ENCODE measurements at regions not wholly inside any gene's neighbourhood (a gene's known extent, or its start where the extent isn't known, plus 50 kb on each side); places are given as distances from the start of the nearest gene placed in this dataset.

DNA sequence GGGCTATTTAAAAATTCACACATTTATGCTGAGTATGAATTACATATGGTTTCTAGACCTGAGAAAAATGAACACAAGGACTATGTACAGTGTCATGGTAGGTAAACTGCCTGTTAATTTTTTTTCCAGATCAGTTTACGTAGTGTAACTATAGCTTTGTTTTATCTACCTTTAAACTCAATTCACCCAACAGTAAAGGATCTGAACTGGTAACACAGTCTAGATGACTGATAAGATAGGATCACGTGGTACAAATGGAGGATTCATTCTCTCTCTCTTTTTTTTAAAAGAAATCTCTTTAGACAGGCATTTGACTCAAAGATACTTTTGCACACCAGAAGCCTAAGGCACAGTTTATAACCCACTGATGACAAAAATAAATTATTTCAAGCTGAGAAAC, 130.8 kb upstream of the ATP2B1 start:
- H3K4me3 ChIP-seq (ENCODE audit: low read depth, low read length) = no peak overlapping the region
- TF ChIP-seq, protein P1, sequence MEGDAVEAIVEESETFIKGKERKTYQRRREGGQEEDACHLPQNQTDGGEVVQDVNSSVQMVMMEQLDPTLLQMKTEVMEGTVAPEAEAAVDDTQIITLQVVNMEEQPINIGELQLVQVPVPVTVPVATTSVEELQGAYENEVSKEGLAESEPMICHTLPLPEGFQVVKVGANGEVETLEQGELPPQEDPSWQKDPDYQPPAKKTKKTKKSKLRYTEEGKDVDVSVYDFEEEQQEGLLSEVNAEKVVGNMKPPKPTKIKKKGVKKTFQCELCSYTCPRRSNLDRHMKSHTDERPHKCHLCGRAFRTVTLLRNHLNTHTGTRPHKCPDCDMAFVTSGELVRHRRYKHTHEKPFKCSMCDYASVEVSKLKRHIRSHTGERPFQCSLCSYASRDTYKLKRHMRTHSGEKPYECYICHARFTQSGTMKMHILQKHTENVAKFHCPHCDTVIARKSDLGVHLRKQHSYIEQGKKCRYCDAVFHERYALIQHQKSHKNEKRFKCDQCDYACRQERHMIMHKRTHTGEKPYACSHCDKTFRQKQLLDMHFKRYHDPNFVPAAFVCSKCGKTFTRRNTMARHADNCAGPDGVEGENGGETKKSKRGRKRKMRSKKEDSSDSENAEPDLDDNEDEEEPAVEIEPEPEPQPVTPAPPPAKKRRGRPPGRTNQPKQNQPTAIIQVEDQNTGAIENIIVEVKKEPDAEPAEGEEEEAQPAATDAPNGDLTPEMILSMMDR (IDR thresholded peaks at IDR 0.05; ENCODE audit: low read depth, low read length, missing control alignments) = no peak
- DNase-seq (ENCODE audit: low read depth) = no peak
- in situ Hi-C loops (cut with HindIII; ENCODE audit: low sequenced_read_pairs) = no loop called here

DNA sequence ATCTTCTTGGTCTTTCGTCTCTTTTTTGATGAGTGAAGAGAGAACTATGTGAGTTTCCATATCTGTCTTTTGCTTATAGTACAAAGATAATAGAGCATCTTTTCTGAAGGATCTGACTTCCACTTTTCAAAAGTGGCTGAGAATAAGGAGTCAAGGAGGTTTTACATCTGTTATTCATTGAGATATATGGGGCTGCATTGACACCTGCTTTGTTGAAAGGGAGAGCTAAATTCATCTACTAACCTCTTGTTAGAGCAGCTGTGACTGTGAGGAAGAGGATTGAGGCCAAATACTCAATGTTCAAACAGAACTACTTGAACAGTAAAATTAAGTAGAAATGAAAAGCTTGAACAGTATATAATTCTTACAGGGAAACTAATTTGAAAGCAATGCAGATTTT, 130.2 kb upstream of the ATP2B1 start:
- no peak for DNase-seq (ENCODE audit: low read depth)
- no peak overlapping the region for H3K4me3 ChIP-seq (ENCODE audit: low read depth, low read length)
- in situ Hi-C loops (cut with HindIII; ENCODE audit: low sequenced_read_pairs) = no loop called here
- TF ChIP-seq, protein P1 (IDR thresholded peaks at IDR 0.05; ENCODE audit: low read depth, low read length, missing control alignments) = no peak

DNA sequence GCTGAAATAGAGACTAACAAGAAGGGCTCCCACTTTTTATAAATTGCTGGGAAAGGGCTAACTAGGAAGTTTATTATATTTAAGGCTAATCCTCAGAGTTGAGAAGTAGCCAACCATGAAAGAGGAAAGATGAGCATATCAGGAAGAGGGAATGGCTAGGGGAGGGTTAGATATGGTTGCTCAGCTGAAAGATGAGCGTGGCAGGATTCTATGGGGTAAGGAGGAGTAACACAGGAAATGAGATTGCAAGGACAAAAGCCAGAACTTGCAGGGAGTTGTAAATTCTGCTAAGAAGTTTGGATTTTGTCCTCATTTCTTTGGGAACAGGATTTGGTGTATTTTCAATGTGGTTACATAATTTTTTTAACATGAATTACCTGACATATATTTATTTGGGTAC, 127.4 kb upstream of the ATP2B1 start:
- no peak for DNase-seq (ENCODE audit: low read depth)

DNA sequence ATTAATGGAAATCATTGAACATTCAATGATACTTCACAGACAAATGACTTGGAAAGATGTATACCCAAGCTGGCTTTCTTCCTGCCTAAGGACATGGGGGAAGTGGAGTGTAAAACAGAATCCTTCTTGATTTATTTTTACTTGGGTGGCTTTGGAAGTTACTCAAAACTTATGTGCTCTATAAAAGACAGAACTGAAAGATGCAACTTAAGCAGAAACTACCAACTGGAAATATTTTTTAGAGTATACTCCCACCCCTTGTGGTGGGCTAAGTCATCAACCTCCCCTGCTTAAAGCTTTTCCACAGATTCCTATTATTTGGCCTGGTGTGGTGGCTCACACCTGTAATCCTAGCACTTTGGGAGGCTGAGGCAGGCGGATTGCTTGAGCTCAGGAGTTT, 126.0 kb upstream of the ATP2B1 start:
- DNase-seq (ENCODE audit: low read depth) = no peak
- in situ Hi-C loops (cut with HindIII; ENCODE audit: low sequenced_read_pairs) = no loop called here
- TF ChIP-seq, protein P1 (IDR thresholded peaks at IDR 0.05; ENCODE audit: low read depth, low read length, missing control alignments) = no peak
- no peak overlapping the region for H3K4me3 ChIP-seq (ENCODE audit: low read depth, low read length)

More for the DNA sequence above, 127.4 kb upstream of the ATP2B1 start:
- no peak overlapping the region for H3K4me3 ChIP-seq (ENCODE audit: low read depth, low read length)
- in situ Hi-C loops (cut with HindIII; ENCODE audit: low sequenced_read_pairs) = no loop called here
- TF ChIP-seq, protein P1 (IDR thresholded peaks at IDR 0.05; ENCODE audit: low read depth, low read length, missing control alignments) = no peak

DNA sequence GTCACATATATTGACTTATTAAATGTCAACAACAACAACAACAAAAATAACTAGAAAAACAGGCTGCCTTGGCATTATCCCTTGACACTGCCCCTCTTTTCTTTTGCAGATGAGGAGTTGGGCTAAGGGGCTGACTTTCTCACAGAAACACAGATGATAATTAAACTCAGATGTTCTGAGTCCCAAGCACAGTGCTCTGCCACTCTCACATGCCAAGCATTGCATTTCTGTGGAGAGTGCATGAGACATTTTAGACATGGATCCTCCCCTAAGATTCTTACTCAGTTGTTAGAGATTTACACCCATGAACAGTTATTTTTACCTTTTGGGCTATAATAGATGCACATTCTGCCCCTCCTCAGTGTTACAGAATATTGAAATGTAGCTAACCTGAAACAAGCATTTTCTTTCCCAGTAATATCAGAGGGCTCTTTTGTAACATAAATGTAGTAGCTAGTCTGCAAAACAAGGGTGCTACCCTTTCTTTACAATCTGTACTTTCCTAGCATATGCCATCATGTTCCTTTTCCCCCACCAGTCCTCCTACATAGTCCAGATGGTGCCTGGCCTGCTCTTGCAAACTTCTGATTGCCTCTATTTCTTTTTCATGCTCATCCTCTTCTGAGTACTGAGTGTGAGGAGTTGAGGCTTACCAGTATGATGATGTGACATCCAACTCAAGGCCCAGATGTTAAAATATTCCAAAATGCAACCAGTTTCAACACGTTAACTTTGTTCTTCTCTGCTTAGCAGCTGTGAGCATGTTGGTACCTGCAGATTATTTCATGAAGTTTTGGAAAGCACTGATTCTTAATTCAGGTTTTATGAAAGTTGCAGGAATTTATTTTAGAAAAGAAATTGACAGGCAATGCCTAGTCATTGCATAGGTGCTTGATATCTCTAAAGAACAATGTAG, 125.0 kb upstream of the ATP2B1 start:
- H3K4me3 ChIP-seq (ENCODE audit: low read depth, low read length) = no peak overlapping the region
- TF ChIP-seq, protein P1 (IDR thresholded peaks at IDR 0.05; ENCODE audit: low read depth, low read length, missing control alignments) = no peak
- DNase-seq (ENCODE audit: low read depth) = no peak
- in situ Hi-C loops (cut with HindIII; ENCODE audit: low sequenced_read_pairs) = no loop called here

DNA sequence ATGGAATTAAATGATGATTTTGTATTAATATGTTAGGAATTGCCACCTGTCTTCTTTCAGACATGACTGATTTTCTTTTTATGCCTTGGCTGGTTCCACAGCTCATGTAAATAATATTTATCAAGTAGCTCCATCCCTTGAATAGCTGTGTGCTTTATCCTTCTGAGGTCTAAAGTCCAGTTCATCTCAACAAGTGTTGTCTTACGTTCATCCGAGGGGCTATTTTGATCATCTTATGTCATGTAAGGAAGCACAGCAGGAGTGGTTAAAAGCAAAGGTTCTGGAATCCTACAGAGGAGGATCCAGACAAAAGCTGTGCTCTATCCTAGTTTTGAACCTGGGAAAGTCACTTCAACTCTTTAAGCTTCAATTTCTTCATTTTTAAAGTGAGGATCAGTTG, 123.7 kb upstream of the ATP2B1 start:
- no peak overlapping the region for H3K4me3 ChIP-seq (ENCODE audit: low read depth, low read length)
- TF ChIP-seq, protein P1 (IDR thresholded peaks at IDR 0.05; ENCODE audit: low read depth, low read length, missing control alignments) = no peak
- in situ Hi-C loops (cut with HindIII; ENCODE audit: low sequenced_read_pairs) = no loop called here
- DNase-seq (ENCODE audit: low read depth) = no peak

Data from astrocyte of the cerebellum (primary cell).